Glomerular endothelial cell (primary cell): ENCODE measurements at regions not wholly inside any gene's neighbourhood (a gene's known extent, or its start where the extent isn't known, plus 50 kb on each side); places are given as distances from the start of the nearest gene placed in this dataset.

Source experiments
- DNase-seq: peaks from one replicate; pipeline ENCODE4 v3.0.0-alpha.2; 2011; ENCODE audit warnings: low read depth, low spot score; ENCODE audit errors: extremely low read depth

- DNase-seq: no peak
Measured at GRCh38 chr3:34844323-34844620, 795.1 kb upstream of the ARPP21 start.

DNA sequence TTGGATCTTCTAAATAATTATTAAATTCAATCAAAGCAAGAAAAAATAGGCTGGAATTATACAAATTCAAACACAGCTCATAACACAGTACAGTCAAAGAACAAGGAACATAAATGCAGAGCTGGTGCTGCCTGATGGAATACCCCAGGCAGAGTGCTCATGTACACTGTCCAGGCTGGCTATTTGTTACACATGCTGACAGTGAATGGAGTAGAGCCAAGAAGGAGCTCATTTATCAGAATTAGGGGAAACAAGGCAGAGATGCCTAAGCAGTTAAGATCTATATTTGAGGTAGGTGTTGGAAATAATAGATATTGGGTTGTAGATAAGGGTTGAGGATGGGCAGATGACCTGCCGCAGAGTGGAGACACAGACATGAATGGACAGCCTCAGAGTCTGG, 788.2 kb upstream of the ARPP21 start:
- no peak for DNase-seq

DNA sequence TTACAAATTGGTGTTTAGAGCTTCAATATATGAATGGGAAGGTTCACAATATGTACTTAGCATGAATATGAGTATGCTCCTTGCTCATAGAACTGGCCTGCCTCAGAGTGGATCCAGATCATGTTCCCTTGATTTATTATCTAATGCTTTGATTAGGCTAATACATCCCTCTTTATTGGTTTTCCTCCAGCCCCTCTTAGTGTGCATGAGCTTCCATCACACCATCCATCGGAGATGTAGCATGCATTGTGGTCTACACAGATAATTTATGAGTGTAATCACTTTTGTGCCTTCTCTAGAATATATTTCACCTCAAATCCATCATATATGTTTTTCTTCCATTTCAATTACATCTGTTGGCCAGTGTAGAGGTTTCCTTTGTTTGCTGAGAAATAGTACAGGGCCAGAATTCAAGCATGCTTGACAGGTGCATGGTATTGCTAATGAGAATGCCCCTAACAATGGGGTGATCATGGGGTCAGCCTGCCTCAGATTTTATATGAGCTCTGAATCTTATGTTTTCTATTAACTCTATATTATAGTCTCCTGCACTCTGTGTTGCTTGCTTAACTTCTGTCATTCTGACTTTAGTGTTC, 786.4 kb upstream of the ARPP21 start:
- no peak for DNase-seq

- no peak for DNase-seq
Measured at GRCh38 chr3:34856081-34856947, 783.0 kb upstream of the ARPP21 start.

- DNase-seq: no peak
Measured at GRCh38 chr3:34858067-34858660, 781.2 kb upstream of the ARPP21 start.

GRCh38 chr3:34859746-34860145, 779.6 kb upstream of the ARPP21 start:
- no peak for DNase-seq

DNA sequence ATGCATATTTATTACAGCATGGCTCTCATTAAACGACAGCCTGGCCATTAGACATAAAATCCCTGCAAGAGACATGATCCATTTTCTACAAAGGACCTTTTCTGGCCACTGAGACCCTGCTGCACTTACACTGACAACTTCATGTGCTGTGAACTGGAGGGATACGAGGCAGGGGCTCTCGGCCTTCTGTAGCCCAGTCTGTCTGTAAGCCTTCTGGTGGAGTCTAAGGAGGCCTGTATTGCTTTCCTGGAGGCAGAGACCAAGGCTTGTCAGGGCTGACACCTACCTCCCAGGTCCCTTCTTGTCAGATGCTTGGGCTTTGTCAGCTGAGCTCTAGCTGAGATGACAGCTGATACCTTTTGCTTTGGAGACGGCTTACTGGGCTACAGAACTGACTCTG, 776.9 kb upstream of the ARPP21 start:
- DNase-seq: no peak

- DNase-seq: no peak
Measured at GRCh38 chr3:34863485-34863884, 775.8 kb upstream of the ARPP21 start.

GRCh38 chr3:34864011-34864410, 775.3 kb upstream of the ARPP21 start:
- no peak for DNase-seq

DNA sequence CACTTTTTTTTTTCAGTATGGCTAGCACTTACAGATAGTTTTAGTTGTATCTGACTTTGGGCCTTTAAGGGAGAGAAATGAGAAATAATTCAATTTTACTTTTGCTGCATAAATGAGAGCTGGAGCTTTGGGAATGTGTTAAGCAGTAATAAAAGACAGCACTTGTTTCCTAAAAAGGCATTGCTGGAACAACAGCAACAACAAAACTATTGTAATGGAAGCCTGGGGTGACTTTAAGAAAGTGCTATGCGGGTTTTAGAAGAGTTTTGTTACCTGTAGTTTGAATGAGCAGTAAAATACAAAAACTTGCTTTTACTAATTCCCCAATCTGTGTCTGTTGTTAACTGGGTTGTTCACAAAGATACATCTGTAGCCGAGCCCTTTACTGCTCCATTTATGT, 774.0 kb upstream of the ARPP21 start:
- DNase-seq: no peak

GRCh38 chr3:34868935-34869334, 770.4 kb upstream of the ARPP21 start:
- DNase-seq: no peak

- DNase-seq: no peak
Measured at GRCh38 chr3:34869696-34870095, 769.6 kb upstream of the ARPP21 start.

GRCh38 chr3:34872406-34872805, 766.9 kb upstream of the ARPP21 start:
- no peak for DNase-seq

DNA sequence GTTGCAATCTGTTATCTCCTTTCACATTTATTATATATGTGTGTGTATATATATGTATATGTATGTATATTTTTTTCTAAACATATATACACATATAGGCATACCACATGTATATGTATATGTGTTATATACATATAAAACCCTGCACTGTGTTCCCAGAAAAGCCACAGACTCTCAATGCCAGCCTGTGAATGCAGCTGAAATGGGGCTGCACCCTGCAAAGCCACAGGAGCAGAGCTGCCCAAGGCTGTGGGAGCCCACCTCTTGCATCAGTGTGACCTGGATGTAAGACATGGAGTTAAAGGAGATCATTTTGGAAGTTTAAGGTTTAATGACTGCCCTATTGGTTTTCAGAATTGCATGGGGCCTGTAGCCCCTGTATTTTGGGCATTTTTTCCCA, 762.3 kb upstream of the ARPP21 start:
- no peak for DNase-seq

- DNase-seq: no peak
Measured at GRCh38 chr3:34878488-34878887, 760.8 kb upstream of the ARPP21 start.

- no peak for DNase-seq
Measured at GRCh38 chr3:34881026-34881425, 758.3 kb upstream of the ARPP21 start.

DNA sequence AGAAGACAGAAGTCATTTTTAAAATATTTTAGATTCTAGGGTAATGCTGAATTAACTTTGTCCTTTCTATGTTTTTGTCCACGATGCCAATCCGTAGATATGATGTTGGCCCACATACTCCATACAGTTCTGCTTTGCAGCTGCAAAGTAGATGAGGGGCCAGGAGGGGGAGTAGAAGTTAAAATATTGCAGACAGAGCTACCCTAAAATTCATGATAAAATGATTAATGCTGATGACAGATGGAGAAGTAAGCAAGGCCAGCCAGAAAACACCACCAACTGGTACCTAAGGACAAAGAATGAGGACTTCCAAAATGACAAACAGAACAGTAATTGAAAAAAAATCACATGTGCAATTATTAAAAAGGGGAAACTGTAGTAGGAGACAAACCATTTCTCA, 756.6 kb upstream of the ARPP21 start:
- DNase-seq: no peak

DNA sequence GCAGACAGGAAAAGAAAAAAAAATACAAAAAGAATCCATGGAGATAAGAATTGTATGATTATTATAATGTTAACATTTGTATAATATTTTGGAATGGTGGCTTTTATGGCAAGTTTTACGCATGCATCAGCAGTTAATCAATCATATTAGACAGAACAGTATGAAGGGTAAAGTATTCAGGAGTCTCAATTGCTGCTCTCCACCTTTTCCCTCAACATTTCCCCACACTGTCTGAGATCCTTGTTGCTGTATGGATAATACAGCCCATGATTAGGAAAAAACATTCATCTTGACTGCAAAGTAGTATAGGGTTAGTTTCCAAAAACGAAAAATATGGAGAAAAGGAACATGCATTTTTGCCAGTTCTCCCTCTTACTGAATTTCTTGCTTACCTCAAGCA, 755.3 kb upstream of the ARPP21 start:
- DNase-seq: no peak

DNA sequence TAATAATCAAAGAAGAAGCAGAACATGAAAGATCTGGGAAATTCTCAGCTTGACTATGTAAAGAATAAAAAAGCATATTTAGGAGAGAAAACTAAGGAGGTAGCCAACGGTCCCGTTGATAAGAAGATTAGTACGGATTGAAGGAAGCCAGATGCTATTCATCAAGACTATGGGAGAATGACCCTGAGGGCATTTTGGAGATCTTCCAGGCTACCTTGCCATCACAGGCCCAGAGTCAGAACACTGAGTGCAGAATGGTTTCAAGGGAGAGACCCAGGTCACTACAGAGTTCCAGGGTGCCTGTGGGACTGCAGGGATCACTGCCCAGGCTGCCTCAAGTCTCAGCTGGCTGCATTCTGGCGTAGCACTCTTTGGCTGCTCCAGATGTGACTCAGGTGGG, 752.9 kb upstream of the ARPP21 start:
- no peak for DNase-seq

- no peak for DNase-seq
Measured at GRCh38 chr3:34889641-34890040, 749.7 kb upstream of the ARPP21 start.

DNA sequence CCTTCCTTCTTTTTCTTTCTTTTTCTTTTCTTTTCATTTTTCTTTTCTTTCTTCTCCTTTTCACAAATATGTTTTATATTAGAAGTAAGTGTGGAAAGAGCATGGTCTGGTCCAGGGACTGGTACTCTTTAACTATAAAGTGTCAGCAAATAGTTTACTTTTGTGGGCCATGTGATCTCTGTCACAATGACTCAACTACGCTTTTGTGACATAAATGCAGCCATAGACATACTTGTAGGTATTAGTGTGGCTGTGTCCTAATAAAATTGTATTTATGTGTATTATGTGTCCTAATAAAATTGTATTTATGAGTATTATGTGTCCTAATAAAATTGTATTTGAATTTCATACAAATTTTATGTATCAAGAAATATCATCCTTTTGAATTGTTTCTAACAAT, 749.1 kb upstream of the ARPP21 start:
- DNase-seq: no peak

GRCh38 chr3:34891941-34892340, 747.4 kb upstream of the ARPP21 start:
- no peak for DNase-seq
